Dedifferentiated amniotic fluid mesenchymal stem cell (primary cell): ENCODE measurements at regions not wholly inside any gene's neighbourhood (a gene's known extent, or its start where the extent isn't known, plus 50 kb on each side); places are given as distances from the start of the nearest gene placed in this dataset.
"Not testable (repeated sequence)": the region's sequence is repeated elsewhere in the genome, so short reads cannot be mapped to it uniquely, and the experiment has no call there.

Experiments
- DNase-seq: peaks from one replicate; pipeline ENCODE4 v3.0.0-alpha.2; 2016; ENCODE audit errors: extremely low spot score

DNA sequence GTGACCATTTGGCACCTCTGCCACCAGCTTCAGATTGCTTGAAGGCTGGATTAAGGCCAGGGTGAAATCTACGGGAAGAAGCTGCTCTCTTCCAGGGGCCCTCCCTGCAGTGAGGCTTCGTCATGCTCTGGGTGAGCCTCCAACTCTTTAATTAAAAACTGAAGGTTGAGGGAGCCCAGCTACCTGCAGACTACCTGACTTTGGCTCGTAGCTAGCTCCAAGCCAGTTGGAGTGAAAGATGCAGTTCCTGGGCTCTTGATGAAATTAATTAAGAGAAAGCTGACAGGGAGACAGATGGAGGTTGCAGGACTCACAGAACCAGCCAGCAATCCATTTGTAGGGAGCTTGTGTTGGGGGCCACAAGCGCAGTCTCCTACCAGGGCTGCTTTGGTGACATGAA lies 168.5 kb upstream of the SFSWAP start:
- DNase-seq: no peak

GRCh38 chr12:131543040-131543439 lies 167.8 kb upstream of the SFSWAP start:
- DNase-seq: no peak

GRCh38 chr12:131547555-131547954 lies 163.3 kb upstream of the SFSWAP start:
- no peak for DNase-seq

DNA sequence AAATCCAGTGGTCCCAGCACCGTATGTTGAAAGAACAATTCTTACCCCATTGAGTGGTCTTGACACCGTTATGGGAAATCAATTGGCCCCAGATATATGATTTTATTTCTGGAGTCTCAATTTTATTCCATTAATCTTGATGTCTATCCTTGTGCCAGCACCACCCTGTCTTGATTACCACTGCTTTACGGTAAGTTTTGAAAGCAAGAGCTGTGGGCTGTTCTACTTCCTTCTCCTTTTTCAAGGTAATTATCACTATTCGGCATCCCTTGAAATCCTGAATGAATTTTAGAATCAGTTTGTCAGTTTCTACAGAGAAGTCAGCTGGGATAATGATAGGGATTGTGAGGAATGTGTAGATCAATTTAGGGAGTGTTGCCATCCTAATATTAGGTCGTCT lies 160.8 kb upstream of the SFSWAP start:
- DNase-seq: no peak

GRCh38 chr12:131551675-131552491 lies 159.0 kb upstream of the SFSWAP start:
- DNase-seq: no peak

DNA sequence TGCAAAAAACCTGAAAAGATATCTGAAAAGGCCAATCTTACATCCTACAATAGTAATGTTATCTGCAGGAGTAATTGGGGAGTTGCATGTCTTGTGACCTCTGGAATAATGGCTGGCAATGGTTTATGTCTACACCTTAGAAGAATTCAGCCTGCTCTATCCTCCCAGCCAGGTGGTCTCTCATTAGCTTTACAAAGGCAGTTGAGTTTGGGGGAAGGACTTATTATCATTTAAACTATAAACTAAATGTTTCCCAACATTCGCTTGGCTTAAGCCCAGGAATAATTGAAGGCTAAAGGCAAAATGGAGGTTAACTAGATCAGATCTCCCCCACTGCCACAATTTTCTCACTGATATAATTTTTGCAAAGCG lies 158.4 kb upstream of the SFSWAP start:
- no peak for DNase-seq

GRCh38 chr12:131553096-131553777 lies 157.7 kb upstream of the SFSWAP start:
- DNase-seq: no peak

- DNase-seq: no peak
Observed at GRCh38 chr12:131555197-131555846, 155.6 kb upstream of the SFSWAP start.

DNA sequence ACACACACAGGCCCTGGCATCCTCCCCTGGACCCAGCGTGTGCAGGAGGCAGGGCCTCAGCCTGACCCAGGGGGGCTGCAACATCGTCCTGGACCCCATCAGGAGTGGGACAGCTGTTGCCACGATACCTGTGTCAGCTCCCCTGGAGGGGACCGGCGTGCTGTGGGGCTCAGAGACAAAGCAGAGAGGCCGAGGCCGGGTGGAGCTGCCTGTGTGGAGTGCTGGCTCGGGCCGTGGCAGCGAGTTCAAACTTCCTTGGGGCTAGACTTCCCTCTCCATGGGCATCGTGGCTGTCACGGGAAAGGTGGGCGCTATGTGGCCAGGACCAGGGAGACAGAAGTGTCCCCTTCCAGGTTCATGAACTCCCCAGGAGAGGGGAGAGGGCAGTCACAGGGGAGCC lies 155.0 kb upstream of the SFSWAP start:
- DNase-seq: no peak

- no peak for DNase-seq
Observed at GRCh38 chr12:131557078-131557709, 153.7 kb upstream of the SFSWAP start.

GRCh38 chr12:131559517-131560516 lies 151.1 kb upstream of the SFSWAP start:
- DNase-seq: no peak

GRCh38 chr12:131561051-131561450 lies 149.8 kb upstream of the SFSWAP start:
- DNase-seq: no peak

DNA sequence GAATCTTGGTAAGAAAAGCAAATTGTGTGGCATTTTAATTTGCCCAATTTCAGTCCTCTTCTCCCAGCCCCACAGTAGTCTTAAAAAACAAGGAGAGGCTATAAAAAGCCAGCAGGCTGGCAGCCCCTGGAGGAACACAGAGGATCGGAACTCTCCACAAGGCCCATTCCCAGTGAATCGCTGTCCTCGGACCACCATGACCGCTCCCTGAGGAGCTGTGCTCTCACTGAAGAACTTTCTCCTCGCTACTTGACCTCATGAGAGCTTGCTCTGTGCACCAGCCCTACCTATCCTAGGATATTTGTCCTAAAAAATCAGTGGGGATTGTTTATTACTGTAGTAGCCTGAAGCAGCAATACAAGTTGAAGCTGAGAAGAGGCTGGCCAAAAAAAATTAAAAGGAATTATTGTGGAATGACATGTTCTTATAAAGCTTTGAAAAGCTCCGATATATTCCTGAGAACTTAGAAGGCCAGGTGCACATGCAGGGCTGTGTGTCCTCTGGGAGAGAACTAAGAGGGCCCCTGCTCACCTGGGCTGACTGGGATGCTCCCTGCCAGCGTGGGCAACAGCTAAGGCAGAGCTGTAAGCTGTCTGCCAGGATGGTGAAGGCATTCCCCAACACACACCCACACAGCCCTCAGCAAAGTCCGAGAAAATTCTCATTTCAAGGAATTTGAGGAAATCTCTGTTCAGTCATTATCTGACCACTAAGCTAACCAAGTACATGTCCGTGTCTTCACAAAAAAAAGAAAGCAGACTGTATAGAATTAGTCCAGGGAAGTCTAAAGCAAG lies 148.8 kb upstream of the SFSWAP start:
- no peak for DNase-seq

- not testable (repeated sequence) for DNase-seq
Observed at GRCh38 chr12:131564138-131564727, 146.7 kb upstream of the SFSWAP start.

GRCh38 chr12:131564845-131565244 lies 146.0 kb upstream of the SFSWAP start:
- DNase-seq: no peak

GRCh38 chr12:131565267-131566015 lies 145.4 kb upstream of the SFSWAP start:
- no peak for DNase-seq

DNA sequence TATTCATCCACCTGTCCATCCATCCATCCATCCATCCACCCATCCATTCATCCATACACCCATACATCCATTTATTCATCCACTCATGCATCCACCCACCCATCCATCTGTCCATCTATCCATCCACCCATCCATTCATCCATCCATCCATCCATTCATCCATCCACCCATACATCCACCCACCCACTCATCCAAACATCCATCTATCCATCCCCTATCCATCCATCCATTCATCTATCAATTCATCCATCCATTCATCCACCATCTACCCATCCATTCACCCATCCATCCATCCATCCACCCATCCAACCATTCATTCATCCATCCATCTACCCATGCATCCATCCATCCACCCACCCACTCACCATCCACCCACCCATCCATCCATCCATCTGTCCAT lies 142.6 kb upstream of the SFSWAP start:
- DNase-seq: no peak

DNA sequence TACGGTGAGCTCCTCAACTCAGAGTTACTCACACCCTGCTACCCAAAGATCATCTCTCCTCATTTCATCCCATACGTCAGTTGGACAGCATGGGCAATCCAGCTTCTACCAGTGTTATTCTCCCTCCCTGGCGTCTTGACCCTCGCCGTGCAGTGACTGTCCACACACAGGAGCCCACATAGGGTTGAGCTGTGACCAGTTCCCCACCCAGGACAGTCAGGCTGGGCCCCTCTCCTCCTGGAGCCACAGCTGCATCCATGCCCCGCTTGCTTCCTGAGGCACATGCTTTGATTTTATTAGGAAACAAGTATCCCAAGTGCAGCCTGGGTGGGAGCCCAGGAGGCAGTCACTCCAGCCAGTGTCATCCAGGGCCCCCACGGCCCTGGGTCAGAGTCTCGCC lies 140.3 kb upstream of the SFSWAP start:
- no peak for DNase-seq

- no peak for DNase-seq
Observed at GRCh38 chr12:131571827-131572226, 139.1 kb upstream of the SFSWAP start.
